NCI-H187 (cell line): ENCODE measurements at regions not wholly inside any gene's neighbourhood (a gene's known extent, or its start where the extent isn't known, plus 50 kb on each side); places are given as distances from the start of the nearest gene placed in this dataset.
"Not testable (repeated sequence)": the region's sequence is repeated elsewhere in the genome, so short reads cannot be mapped to it uniquely, and the experiment has no call there.

Experiments used
- DNase-seq, 2 experiments: peaks; one replicate each; lab custom pipeline; 2025; lab: John Stamatoyannopoulos, UW

DNA sequence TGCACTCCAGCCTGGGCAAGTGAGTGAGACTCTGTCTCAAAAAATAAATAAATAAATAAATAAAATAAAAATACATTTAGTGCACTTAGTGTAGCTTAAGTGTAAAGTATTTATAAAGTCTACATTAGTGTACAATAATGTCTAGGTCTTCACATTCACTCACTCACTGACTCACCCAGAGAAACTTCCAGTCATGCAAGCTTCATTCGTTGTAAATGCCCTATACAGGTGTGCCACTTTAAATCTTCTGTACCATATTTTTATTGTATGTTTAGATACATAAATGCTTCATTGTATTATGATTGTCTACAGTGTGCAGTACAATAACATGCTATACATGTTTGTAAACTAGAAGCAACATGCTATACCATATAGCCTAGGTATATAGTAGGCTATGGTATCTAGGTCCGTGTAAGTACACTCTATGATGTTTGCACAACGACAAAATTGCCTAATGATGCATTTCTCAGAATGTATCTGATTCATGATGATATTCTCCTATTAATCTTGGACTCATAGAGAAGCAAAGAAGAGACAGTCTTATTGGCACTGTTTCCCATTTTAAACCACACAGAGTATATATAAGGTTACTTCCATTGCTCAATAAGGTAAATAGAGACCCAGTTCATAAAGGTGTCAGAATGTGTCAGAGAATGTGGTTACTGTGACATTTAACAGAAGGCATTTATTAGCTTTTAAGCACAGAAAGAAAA is 1314.9 kb downstream of the CDH11 start:
- no peak for DNase-seq

DNA sequence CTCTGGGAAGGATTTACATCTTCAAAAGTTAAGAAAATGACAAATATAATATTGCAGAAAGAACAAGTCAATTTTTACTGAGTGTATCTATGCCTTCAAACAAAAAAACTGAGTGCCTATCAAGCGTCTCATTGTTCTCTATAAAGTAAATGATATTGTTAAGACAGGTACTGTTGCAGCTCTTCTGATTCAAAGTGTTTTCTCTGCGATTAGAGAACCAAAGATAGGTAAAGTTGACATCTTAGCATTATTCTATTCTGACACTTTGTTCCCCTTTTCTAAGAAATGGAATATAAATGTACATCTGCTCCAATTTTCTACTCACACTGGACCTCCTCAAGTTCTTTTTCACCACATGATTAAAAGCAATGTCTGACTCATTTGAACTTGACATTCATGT is 1317.7 kb downstream of the CDH11 start:
- DNase-seq = no peak

GRCh38 chr16:63789603-63790002 is 1332.3 kb downstream of the CDH11 start:
- DNase-seq = no peak

DNA sequence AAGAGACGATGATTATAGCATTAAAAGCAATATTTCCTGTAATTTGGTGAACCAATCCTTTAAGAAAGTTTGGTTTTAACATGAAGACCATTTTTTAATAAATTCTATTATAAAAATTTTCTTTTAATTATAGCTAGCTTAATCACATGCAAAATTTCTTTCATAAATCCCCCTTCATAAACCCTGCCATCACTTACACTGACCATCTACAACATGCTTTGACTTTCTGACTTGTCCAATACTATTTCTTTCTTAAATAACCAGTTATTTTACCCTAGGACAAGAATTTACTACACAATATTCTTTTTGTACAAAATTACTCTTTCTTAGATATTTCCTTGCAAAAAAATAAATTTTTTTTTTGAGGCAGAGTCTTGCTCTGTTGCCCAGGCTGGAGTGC is 1334.8 kb downstream of the CDH11 start:
- no peak for DNase-seq

DNA sequence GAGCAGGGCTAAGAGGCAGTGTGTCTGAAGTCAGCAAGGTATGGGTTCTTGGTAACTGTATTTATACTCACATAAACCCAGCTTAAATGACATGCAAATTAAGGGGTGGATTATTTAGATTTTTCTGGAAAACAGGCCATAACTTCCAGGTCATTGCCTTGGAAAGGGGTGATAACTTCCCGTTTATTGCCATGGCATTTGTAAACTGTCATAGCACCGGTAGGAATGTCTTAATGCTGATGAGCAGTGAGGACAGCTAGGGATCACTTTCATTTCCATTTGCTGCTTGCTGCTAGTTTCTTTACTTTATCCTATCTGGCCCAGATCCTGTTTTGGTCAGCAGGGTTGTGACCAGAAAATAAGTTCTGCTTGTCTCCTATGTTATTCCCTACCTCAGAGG is 1336.7 kb downstream of the CDH11 start:
- DNase-seq = no peak

DNA sequence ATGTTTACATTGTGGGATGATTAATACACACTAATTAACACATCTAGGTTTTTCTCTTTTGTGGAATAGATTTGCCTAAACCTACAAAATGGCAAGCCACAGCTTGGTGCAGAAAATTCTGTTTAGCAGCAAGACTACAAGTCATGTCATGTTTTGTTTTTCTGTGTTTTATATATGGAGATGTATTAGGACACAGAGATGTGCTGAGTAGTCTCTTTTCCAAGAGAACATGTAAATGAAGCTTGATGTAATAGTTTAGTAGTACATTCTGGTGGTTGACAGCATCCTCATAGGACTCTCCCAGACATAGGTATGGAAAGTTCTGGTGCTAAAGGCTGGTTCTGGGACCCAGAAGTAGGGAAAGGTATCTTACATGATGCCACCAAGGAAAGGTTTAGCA is 1345.4 kb downstream of the CDH11 start:
- DNase-seq = no peak

- no peak for DNase-seq
These were observed 1345.8 kb downstream of the CDH11 start for GRCh38 chr16:63776034-63776433.

GRCh38 chr16:63774302-63774701 is 1347.6 kb downstream of the CDH11 start:
- no peak for DNase-seq

DNA sequence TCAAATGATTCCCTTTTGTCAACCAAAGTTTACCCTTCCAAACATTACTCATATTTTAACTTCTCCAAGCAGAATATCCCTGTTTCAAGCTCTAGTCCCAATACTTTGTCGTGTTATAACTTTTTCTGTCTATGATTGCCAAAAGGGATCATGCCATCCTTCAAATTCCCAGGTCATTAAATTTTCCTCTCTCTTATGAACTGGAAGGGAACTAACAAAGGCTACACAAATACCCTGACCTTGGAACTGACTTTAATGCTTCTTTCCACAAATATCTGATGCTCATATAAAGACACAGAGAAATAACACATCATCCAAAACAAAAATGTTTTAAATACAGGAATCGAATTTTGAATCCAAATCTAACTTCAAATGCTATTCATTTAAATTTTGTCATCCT is 1352.7 kb downstream of the CDH11 start:
- no peak for DNase-seq

- DNase-seq = not testable (repeated sequence)
These were observed 1361.6 kb downstream of the CDH11 start for GRCh38 chr16:63760246-63760645.

- no peak for DNase-seq
These were observed 1369.5 kb downstream of the CDH11 start for GRCh38 chr16:63752347-63752746.

DNA sequence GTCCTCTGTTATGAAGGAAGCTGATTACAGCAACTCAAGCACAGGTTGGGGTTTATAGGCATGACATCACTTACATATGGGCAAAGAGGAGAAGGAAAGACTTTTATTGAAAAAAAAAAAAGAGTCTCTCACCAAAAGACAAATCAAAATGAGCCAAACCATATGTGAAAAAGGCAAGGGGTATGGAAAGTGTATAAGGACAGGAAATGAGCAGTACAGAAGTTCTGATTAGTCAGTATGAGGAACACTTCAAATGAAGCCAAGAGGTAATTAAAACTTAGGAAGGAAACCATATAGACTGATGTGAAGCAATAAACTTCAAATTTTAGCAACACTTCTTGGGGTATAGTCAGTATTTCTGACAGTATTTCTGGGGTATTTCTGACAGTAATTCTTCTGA is 1372.6 kb downstream of the CDH11 start:
- no peak for DNase-seq

DNA sequence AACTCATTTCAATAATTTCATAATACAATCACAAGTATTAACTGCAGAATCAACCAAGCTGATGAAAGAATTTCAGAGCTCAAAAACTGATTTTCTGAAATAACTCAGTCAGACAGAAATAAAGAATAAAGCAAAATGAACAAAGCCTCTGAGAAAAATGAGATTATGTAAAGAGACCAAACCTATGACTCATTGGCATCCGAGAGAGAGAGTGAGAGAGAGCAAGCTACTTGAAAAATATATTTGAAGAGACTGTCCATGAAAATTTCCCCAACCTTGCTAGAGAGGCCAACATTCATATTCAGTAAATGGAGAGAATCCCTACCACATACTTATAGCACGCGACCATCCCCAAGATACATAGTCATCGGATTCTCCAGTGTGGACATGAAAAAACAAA is 1376.4 kb downstream of the CDH11 start:
- DNase-seq = no peak

GRCh38 chr16:63744077-63744874 is 1377.6 kb downstream of the CDH11 start:
- DNase-seq = no peak

DNA sequence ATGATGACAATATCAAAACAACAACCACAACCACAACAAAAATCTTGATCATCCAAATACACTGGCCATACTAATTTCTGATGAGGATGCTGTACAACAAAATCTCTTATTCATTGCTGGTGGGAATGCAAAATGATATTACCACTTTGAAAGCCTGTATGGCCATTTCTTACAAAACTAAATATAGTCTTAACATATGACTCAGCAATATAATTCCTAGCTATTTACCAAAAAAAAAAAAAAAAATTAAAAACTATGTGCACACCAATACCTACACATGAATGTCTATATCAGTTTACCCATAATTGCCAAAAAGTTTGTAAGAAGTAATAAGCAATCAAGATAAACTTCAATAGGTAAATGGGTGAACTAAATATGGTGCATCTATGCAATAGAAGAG is 1379.7 kb downstream of the CDH11 start:
- DNase-seq = no peak

- DNase-seq = no peak
These were observed 1384.2 kb downstream of the CDH11 start for GRCh38 chr16:63737633-63738032.

- DNase-seq = no peak
These were observed 1386.4 kb downstream of the CDH11 start for GRCh38 chr16:63735456-63735855.

- DNase-seq = no peak
These were observed 1401.0 kb downstream of the CDH11 start for GRCh38 chr16:63720848-63721247.

DNA sequence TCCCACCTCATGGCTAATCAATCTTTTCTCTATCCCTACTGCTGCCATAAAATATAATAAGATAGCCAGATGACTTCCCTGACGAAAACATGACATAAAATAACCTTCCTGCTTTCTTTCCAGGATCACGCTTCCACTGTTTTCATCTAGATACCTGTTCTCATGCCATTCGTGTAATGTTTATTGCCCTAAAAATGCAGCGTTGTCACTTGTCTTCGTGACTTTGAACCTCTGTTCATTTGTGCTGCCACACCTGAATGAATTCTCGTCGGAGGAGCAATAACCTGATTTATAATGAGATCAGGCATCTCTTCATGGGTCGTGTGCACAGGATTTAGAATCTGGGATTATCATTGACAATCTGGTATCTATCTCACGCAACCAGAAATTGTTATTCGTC is 1401.9 kb downstream of the CDH11 start:
- DNase-seq = no peak

DNA sequence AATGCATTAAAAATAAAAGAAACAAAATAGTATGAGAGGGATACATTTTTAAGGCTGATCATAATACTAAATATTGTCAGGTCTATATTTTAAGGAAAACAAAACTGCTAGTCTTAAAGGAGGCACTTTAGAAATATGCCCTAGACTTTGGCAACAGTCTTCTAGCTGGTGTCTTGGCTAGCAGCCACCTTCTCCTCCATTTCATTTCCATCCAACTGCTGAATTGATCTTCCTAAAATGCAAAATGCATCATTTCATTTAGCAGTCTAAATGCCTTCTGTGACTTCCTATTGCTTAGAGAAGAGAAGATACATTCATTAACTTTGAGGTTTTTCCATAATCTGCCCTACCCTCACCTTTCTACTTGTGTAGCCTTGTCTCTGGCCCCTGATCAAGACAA is 1404.1 kb downstream of the CDH11 start:
- no peak for DNase-seq

- DNase-seq = no peak
These were observed 1407.0 kb downstream of the CDH11 start for GRCh38 chr16:63714876-63715275.

GRCh38 chr16:63712725-63713124 is 1409.1 kb downstream of the CDH11 start:
- DNase-seq = no peak

GRCh38 chr16:63703612-63704011 is 1418.3 kb downstream of the CDH11 start:
- no peak for DNase-seq
